ENCODE measurements at regions not wholly inside any gene's neighbourhood (a gene's known extent, or its start where the extent isn't known, plus 50 kb on each side); places are given as distances from the start of the nearest gene placed in this dataset.
"Not testable (repeated sequence)": the region's sequence is repeated elsewhere in the genome, so short reads cannot be mapped to it uniquely, and the experiment has no call there.

DNA sequence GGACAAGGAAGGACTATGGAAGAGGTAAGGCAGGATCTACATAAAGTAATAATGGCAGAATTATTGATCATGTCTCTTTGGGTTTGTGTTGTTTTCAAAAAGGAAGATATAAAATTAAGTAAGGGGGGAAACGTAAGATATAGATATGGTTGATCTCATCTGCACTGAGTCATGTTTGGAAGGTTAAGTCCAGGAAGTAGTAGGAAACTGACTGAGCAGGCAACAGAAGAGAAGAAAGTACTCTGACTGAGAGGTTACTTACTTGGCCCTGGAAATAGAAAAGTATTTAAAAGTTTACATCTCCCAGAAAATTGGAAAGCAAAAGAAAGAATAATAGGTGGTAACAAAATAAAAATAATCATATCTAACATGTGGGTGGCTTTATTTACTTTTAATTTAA, 405.3 kb upstream of the RGMB start:
- no peak for DNase-seq (ENCODE audit: low read depth)
- no peak overlapping the region for H3K4me3 ChIP-seq (ENCODE audit: low read length)
- TF ChIP-seq, protein P1, sequence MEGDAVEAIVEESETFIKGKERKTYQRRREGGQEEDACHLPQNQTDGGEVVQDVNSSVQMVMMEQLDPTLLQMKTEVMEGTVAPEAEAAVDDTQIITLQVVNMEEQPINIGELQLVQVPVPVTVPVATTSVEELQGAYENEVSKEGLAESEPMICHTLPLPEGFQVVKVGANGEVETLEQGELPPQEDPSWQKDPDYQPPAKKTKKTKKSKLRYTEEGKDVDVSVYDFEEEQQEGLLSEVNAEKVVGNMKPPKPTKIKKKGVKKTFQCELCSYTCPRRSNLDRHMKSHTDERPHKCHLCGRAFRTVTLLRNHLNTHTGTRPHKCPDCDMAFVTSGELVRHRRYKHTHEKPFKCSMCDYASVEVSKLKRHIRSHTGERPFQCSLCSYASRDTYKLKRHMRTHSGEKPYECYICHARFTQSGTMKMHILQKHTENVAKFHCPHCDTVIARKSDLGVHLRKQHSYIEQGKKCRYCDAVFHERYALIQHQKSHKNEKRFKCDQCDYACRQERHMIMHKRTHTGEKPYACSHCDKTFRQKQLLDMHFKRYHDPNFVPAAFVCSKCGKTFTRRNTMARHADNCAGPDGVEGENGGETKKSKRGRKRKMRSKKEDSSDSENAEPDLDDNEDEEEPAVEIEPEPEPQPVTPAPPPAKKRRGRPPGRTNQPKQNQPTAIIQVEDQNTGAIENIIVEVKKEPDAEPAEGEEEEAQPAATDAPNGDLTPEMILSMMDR (conservative IDR thresholded peaks at IDR 0.05; ENCODE audit: low read length) = no peak

DNA sequence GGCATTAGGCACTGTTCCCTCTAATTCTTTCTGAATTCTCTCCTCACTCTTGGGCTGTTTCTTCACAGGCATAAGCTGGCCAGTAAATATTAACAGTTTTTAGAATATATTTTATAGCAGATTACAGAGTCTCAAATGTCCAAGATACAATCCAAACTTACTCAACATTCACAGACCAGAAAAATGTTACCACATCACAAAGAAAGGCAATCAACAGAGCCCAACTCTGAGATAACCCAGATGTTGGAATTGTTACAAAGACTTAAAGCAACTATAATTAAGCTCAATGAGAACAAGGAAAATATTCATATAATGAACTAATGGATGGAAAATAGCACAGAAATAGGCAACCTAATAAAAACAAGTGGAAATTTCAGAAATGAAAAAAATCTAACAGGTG, 401.1 kb upstream of the RGMB start:
- DNase-seq (ENCODE audit: low read depth) = peak; percentile 4
- H3K4me3 ChIP-seq (ENCODE audit: low read length) = no peak overlapping the region
- TF ChIP-seq, protein P1 (conservative IDR thresholded peaks at IDR 0.05; ENCODE audit: low read length) = no peak

DNA sequence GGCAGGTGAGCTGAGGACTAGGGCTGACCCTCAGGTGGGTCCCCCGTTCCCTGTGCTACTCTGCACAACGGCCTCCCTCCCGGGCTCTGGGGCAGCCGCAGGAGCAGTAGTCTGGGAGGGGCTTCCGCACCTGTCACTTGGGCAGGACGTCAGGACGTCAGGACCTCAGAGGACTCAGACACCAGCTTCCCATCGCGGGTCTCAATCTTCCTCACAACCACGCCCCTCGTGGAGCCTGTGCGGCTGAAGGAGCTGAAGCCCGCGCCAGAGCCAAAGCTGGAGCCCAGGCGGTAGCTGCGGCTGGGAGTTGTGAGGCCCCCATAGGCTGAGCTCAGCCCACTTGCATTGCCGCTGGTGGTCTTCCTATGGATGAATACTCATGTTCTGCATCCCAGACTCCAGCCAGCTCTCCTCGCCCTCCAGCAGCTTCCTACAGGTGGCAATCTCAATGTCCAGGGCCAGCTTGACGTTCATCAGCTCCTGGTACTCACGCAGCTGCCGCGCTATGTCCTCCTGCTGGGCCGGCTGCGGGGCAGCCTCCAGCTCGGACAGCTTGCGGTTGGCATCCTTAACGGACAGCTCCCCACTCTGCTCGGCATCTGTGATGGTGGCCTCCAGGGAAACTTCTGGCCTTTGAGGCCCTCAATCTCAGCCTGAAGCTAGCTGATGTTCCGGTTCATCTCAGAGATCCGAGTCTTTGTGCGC, 381.4 kb upstream of the RGMB start:
- TF ChIP-seq, protein P1 (conservative IDR thresholded peaks at IDR 0.05; ENCODE audit: low read length) = no peak
- H3K4me3 ChIP-seq (ENCODE audit: low read length) = no peak overlapping the region
- no peak for DNase-seq (ENCODE audit: low read depth)

DNA sequence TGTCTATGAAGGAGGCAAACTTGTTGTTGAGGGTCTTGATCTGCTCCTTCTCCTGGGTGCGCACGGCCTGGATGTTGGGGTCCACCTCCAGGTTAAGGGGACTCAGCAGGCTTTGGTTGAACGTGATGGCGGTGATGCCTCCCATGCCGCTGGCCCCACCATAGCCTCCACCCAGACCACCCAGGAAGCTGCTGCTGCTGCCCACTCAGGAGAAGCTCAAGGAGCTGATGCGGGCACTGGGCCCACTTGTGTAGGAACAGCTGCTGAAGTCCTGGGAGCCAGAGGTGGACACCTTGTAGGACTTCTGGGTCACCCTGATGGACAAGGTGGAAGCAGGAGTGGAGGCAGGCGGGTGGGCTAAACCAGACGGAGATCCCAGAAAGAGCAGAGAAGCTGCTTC, 380.3 kb upstream of the RGMB start:
- not testable (repeated sequence) for H3K4me3 ChIP-seq (ENCODE audit: low read length); DNase-seq (ENCODE audit: low read depth)

DNA sequence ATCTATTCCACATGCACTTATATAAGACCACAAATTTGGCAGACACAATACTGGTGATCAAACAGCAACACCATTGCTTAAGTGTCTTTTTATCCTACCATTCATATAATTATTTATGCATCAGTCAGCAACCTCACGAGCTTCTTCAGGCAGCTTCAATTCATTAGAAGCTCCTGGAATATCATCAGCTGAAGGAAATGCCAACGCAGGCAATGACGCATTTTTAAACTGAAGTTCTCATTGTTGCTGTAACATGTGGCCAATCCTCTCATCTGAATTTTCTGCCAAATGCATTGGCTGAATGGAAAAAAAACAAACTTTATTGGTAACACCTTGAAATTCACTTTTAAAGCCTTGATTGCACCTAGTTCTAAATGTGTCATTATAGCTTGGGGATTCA, 376.4 kb upstream of the RGMB start:
- TF ChIP-seq, protein P1 (conservative IDR thresholded peaks at IDR 0.05; ENCODE audit: low read length) = no peak
- DNase-seq (ENCODE audit: low read depth) = peak; percentile 98
- no peak overlapping the region for H3K4me3 ChIP-seq (ENCODE audit: low read length)

DNA sequence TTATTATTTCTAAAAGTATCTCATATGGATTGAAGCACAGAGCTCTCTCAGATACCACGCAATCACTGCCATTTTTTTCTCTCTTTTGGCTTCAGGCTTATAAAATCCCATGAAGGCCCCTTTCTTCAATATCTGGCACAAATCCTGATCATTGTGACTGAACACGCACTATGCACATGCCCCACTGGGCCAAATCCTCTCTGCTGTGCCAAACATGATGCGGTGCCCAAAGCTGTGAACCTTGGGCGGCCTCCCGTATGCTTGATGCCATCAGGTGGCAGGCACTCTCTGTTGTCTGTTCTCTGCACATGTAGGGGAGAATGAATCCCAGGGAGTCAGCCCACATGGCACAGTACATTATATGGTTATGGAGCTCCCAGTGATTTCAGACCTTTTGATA, 375.0 kb upstream of the RGMB start:
- H3K4me3 ChIP-seq (ENCODE audit: low read length) = no peak overlapping the region
- TF ChIP-seq, protein P1 (conservative IDR thresholded peaks at IDR 0.05; ENCODE audit: low read length) = no peak
- DNase-seq (ENCODE audit: low read depth) = no peak

DNA sequence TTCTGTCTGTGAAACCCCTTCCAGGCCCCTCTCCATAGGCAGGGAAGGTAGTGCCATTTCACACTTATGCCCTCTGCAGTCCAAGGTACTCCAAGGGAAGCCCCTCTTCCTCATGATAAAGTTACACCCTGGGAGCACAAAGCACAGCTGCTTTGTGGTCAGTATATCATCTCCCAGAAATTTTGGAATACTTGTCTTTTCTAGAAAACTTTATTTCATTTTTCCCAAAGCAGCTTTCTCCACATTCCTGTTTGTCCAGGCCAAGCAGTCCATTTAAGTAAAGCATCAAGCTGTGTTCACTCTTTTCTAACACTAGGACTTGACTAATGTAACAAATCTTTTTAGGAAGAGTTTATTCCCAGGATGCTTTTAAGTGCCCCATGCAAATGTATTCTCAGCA, 371.8 kb upstream of the RGMB start:
- peak; percentile 85 for DNase-seq (ENCODE audit: low read depth)
- H3K4me3 ChIP-seq (ENCODE audit: low read length) = no peak overlapping the region
- TF ChIP-seq, protein P1 (conservative IDR thresholded peaks at IDR 0.05; ENCODE audit: low read length) = no peak
